HL-60/S4 treated with retinoic acid at 250 ng/mL for 4 days and 3 days (cell line): ENCODE measurements at regions not wholly inside any gene's neighbourhood (a gene's known extent, or its start where the extent isn't known, plus 50 kb on each side); places are given as distances from the start of the nearest gene placed in this dataset.
"Not testable (repeated sequence)": the region's sequence is repeated elsewhere in the genome, so short reads cannot be mapped to it uniquely, and the experiment has no call there.

ENCODE experiments used
- in situ Hi-C: fragments of 300-500 bp; cut with MboI; formaldehyde crosslinking; loops from 2 replicates; pipeline ENCODE4 v1.7.0; 2022; ENCODE audit warnings: low sequenced_read_pairs

DNA sequence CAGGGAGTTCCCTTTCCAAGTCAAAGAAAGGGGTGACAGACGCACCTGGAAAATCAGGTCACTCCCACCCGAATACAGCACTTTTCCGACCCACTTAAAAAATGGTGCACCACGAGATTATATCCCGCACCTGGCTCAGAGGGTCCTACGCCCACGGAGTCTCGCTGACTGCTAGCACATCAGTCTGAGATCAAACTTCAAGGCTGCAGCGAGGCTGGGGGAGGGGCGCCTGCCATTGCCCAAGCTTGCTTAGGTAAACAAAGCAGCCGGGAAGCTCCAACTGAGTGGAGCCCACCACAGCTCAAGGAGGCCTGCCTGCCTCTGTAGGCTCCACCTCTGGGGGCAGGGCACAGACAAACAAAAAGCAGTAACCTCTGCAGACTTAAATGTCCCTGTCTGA, 277.8 kb upstream of the ARHGAP42 start:
- in situ Hi-C loops, result not testable (repeated sequence)

DNA sequence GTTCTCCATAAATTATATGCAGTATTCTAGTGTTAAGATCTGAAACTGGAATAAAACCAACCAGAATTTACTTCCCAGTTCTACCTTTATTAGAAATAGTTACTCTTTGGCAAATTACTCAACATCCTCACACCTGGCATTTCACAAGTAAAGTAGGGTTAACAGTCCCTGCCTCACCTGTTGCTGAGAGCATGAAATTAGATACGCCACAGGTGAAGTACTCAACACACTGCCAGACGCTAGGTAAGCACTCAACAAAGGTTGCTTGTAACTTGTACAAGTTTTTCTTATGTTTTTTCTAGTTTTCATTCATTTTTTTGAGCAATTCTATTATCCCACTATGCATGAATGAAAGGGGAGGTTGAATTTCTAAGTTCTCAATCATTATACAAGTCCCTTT, 267.6 kb upstream of the ARHGAP42 start:
- in situ Hi-C loops, result no loop called here

DNA sequence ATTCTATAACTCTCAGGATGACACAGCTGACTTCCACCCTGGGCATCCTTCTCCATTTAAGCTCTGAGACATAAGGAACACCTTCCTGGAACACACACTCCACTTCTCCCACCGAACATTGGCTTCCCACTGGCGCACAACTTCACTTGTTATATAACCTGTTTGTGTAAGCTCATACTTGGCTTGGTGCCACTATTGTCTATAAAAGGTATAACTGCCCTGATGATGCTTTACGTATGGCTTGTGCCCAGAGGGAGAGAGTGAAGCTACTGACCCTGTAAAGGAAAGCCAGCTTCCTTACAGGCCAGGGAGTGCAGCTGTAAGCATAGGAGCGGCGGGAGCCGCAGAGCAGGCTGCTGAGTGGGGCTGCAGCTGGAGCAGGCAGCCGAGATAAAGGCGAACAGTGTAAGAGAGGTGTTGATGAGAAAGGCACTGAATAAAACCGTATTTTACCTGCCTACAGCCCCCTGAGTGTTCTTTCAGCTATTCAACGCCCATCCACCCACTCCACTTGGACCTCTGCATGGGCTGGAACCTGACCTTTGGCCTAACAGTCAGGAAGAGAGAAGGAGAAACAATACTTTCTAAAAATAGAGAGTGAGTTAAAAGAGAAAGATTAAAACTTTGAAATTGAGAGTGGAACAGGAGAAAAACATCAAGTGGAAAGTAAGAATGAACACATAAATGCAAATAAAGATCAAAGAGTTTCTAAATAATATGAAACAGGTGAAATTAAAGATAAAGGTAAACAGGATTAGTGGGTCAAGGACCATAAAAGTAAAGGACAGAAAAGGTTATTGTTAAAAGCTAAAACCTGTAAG, 252.1 kb upstream of the ARHGAP42 start:
- in situ Hi-C loops, result no loop called here

DNA sequence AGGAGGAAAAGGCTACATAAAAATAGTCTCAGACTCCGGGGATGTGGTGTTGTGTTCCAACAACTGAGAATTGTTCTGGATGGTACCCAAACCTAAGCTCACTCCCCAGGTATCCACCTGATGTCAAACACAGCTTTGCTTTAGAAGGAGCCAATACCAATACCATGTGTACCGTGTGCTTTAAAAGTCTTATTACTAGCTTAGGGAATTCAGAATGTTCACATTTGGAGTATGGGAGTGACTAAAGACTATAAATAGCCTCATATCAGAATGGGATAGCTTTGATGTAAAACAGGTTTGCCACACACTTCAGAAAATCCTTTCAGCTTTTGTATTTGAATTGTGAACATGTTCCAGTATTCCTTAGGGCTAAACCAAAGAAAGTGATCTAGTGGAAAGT, 248.7 kb upstream of the ARHGAP42 start:
- in situ Hi-C loops, result no loop called here

DNA sequence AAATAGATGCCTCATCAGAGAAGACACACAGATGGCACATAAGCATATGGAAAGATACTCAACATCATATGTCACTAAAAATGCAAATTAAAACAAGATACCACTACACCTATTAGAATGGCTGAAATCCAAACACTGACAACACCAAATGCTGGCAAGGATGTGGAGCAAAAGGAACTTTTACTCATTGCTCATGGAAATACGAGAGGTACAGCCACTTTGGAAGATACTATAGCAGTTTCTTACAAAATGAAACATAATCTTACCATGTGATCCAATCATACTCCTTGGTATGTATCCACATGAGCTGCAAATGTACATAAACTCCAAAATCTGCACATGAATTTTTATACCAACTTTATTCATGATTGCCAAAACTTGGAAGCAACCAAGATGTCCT, 246.0 kb upstream of the ARHGAP42 start:
- in situ Hi-C loops, result no loop called here

DNA sequence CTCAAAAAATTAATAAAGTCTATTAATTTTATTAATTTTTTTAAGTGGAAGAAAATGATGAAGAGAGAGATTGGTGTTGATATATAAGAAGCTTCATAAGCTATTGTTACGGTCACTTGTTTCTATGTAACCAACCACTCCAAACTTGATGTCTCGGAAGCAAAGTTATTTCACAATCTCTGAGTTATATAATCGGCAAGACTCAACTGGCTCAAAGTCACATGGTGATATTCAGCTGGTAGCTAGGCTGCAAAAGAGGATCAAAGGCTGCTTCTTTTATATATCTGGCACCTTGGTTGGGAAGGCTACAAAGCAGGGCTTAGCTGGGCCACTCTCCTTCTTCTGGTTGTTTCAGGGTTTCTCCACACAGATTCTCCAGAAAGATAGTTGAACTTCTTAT, 245.1 kb upstream of the ARHGAP42 start:
- in situ Hi-C loops, result no loop called here

DNA sequence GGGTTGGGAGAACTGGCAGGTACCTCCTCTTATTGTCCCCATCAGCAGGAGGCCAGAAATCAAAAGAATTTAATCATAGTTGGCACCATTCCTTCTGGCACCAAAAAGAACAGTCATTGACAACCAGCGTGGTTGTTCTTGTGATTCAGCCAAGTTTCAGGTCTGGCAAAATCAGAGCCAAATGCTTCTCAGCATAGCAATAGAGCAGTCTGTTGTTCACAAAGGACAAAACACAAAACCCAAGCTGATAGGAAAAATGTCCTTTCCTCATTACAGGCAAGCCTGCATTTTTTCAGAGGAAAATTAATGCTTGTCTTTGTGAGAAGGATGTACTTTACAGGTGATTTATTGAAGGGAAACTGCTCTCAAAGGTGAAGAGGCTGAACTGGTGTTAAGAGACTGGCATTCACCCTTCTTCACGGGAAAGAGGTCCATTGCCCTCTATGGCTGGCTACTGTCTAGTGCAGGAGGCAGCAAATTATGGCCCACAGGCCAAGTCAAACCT, 241.8 kb upstream of the ARHGAP42 start:
- in situ Hi-C loops, result no loop called here

DNA sequence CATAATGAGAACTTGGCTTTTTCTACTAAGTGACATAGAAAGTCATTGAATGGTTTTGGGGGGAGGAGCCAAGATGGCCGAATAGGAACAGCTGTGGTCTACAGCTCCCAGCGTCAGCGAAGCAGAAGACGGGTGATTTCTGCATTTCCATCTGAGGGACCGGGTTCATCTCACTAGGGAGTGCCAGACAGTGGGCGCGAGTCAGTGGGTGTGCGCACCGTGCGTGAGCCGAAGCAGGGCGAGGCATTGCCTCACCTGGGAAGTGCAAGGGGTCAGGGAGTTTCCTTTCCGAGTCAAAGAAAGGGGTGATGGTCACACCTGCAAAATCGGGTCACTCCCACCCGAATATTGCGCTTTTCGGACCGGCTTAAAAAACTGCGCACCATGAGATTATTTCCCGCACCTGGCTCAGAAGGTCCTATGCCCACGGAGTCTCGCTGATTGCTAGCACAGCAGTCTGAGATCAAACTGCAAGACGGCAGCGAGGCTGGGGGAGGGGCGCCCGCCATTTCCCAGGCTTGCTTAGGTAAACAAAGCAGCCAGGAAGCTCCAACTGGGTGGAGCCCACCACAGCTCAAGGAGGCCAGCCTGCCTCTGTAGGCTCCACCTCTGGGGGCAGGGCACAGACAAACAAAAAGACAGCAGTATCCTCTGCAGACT, 235.2 kb upstream of the ARHGAP42 start:
- in situ Hi-C loops, result not testable (repeated sequence)

DNA sequence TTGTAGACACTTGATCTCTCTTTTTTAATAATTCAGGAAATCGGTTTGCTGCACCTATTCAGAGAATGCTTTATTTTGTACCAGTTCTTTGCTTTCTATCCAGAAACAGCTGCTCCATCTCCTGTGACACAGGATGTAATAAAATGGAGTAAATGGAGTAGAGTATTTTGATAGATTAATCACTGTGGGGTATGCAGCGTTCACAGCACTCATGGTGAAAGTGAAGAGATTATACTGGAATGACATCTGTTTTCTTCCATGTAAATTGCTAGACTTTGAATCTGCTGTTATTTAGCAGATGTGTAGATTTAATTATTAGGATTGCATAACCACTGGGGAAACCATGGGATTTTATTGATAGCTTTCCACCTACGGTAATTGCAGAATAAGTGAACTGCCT, 227.3 kb upstream of the ARHGAP42 start:
- in situ Hi-C loops, result no loop called here

DNA sequence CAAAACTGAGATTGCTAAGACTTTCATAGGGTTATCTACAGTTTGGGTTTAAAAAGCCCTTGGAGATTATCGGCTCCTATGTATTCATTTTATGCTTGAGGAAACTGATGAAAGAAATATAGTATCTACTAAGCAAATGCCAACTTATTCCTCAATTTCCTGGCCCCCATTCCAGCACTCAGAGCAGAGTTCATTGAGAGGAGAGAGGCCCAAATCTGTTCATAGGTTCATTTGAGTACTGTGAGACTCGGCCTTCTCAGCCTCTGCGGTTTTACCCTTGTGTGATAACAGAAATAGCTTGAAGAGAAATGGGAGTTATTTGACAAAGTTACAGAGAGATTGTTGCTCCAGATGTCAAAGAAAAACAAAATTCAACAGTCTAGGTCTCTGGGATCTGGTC, 226.7 kb upstream of the ARHGAP42 start:
- in situ Hi-C loops, result no loop called here

DNA sequence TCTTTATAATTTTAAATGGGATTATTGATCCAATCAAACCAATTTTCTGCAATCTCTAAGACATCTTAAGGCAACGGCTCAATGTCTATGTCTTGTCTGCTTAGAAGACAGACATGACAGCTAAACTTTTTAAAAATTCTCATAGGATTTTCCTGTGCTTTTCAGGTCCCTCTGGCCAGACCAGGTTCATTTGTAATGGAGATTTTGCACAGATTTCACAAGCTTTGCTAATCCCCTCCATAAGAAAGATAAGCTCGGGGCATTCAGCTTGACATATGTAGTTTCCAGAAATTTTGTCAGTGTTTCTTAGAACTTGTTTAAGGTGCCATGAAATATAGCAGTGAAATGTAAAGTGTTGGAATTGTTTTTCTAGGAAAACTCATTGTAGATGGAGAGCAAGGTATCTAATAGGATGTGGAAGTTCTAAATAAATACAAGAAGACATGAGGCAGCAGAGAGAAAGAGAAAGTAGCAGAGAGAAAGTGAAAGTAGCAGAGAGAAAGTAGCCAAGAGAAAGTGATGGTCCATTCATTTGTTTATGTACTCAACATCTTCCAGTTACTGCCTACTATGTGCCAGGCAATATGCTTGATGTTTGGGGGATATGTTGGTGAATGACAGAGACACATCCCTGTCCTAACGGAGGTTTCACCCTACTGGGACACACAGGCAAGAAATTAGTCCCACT, 219.1 kb upstream of the ARHGAP42 start:
- in situ Hi-C loops, result no loop called here

DNA sequence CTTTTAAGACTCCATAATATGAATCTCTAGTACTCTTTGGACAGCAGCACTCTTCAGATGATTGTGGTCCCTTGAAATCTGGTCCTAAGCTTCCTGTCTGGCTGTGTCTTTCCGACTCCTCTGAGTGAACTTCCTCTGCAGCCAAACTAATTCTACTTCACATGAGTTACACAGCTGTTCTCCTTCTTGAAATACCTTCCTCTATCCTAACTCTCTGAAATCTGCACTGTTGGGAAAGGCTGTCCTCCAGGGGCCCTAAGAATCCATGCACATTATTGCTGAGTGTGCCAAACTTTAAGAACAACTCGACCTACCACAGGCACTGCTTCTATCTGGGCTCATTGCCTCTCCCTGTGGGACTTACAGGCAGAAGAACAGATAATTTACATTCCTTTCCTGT, 217.3 kb upstream of the ARHGAP42 start:
- in situ Hi-C loops, result no loop called here

DNA sequence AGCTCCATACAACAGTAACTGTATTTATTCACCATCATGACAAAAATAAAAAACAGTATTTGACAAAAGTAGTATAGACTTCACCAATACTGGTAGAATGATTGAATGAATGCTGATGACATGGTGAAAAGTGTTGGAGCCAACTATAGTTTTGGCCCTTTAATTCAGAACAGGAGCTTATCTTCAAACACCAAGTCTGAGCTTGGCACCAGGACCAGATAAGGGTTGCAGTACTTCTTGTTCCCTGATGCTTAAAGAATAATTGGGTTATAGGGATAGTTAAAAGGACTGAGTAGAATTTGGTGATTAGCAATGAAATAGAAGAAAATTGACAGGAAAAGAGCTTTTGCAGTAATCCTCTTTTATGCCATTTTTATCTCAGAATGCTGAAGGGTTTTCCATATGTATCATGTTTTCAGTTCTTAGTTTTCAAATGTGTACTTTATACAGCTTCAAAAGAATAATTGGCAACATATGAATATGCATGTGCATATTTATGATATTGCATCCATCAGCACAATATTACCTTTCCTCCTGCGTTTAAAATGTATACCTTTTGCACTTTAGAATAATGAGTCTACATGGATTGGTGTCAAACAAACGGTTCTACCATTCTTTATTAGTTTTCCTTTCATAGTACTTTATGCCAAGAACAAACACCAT, 214.2 kb upstream of the ARHGAP42 start:
- in situ Hi-C loops, result no loop called here

DNA sequence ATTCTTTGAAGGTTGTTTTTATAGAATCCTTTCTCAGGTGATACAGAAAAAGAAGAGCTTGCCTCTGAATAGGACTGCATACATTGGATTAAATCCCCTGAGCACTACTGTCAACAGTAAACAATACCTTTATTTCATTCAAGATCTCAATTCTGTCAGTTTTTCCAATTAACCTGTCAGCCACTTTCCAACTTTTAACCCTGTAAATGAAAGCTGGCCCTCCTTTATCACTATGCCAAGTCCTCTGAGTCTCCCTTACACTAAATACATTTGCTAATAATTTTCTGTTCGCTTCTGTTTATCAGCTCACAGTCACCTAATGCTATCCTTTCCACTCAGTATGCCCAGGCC, 213.7 kb upstream of the ARHGAP42 start:
- in situ Hi-C loops, result no loop called here

DNA sequence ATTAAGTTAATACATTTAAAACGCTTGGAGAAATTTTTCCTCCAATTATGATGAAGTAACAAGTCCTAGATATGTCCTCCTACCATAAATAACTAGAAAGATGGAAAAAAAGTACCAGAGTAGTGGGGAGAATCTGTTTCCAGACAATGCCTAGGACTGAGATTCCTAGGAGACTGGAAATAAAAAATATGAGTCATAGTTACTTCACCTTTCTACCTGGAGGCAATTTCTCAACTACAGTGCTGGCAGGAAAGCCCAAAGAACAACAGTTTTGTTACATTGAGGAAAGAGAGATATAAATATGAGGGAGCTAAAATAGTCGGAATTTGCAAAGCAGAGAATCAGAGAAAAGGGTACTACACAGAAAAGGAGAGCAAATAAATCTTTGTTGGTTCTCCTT, 202.1 kb upstream of the ARHGAP42 start:
- in situ Hi-C loops, result no loop called here

DNA sequence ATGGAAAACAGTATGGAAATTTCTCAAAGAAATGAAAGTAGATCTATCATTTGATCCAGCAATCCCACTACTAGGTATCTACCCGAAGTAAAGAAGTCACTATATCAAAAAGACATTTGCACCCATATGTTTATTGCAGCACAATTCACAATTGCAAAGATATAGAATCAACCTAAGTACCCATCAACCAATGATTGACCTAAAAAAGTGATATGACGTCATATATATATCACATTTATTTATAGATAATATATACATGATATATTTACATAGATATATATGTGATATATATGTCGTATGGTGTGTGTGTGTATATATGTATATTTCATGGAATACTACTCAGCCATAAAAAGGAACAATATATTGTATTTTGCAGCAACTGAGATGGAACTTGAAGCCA, 188.3 kb upstream of the ARHGAP42 start:
- in situ Hi-C loops, result no loop called here

DNA sequence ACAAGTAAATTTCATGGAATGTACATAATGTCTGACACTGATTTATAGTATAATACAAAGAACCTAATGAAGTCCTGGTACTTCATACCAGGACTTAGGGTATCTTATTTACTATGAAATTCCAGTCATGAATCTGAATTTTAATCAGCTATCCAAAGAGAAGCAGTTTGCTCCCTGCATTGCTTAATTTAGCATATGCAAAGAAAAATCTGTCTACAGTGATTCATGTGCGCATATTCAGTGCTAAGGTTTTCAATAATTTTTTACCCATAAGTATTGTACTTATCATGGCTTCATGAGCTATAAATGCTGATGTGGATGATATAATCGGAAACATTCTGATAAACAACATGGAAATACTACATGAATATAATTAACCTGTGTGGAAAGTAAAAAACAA, 185.6 kb upstream of the ARHGAP42 start:
- in situ Hi-C loops, result no loop called here

DNA sequence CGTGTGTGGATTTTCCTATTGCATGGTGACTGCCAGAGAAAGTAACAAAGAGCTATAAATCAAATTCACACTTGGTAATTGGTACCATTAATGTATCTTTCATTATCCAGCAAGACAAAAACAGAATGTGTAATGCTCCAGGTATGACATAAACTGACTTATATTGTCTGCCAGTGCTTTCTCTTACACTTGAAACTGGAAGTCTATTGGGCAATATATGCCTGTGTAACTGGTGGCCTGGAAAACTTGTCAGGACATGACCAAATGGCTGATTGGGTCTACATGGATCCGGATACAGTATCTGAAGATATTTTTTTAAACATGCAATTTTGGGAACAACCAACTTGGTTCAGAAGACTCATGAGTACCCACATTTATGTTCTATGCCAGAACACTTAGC, 174.6 kb upstream of the ARHGAP42 start:
- in situ Hi-C loops, result no loop called here

DNA sequence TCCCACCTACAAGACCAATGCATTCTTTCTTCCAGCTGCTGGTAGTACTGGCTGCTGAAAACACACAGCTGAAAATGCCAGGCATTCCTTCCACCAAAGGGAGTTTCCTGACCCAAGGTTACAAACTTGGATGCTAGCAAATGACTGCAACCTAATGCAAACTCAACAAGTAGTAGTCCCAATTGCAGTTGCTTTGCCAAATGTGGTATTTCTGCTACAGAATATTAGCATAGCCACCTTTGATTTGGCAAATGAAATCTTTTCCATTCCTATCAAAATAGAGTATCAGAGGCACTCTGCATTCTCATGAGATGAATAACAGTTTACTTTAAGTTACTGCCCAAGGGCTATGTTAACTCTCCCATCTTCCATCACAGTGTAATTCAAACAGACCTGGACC, 172.0 kb upstream of the ARHGAP42 start:
- in situ Hi-C loops, result no loop called here

DNA sequence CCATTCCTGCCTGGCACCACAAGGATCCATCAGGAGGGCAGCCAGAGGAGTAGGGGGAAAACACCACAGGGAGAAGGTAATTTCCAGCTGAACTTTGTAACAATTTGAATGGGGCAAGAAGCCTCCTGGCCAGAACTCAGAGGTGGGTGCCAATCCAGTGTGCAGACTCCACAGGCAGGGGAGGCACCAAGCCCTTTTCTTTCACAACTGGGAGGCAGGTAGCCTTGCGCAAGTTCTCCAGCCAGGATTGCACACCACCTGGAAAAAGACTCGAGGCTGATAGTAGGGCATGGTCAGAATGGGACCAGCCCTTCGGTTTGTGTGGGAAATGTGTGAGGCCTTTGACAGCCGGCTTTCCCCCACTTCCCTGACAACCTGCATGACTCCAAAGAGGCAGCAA, 161.9 kb upstream of the ARHGAP42 start:
- in situ Hi-C loops, result no loop called here

DNA sequence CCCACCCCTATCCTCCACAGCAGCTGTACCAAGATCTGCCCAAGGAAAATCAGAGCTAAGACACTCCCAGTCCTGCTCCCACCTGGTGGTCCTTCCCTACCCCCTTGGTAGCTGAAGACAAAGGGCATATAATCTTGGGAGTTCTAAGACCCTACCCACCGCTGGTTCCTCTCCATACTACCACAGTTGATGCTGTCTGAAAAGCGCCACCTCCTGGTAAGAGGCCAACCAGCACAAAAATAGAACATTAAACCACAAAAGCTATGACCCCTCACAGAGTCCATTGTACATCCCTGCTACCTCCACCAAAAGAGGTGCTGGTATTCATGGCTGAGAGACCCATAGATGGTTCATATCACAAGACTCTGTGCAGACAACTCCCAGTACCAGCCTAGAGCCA, 161.5 kb upstream of the ARHGAP42 start:
- in situ Hi-C loops, result no loop called here
